ENCODE measurements at regions not wholly inside any gene's neighbourhood (a gene's known extent, or its start where the extent isn't known, plus 50 kb on each side); places are given as distances from the start of the nearest gene placed in this dataset.

- DNase-seq (ENCODE audit: low spot score) = no peak
Measured at GRCh38 chr6:148653138-148653776, 93.6 kb upstream of the UST start.

- DNase-seq (ENCODE audit: low spot score) = no peak
Measured at GRCh38 chr6:148657048-148657447, 89.8 kb upstream of the UST start.

GRCh38 chr6:148658681-148659430 is 88.0 kb upstream of the UST start:
- DNase-seq (ENCODE audit: low spot score) = no peak

- DNase-seq (ENCODE audit: low spot score) = no peak
Measured at GRCh38 chr6:148667395-148667794, 79.4 kb upstream of the UST start.

GRCh38 chr6:148671085-148671484 is 75.7 kb upstream of the UST start:
- no peak for DNase-seq (ENCODE audit: low spot score)

GRCh38 chr6:148671952-148672351 is 74.9 kb upstream of the UST start:
- no peak for DNase-seq (ENCODE audit: low spot score)

GRCh38 chr6:148674306-148674705 is 72.5 kb upstream of the UST start:
- no peak for DNase-seq (ENCODE audit: low spot score)

GRCh38 chr6:148677594-148678476 is 69.0 kb upstream of the UST start:
- no peak for DNase-seq (ENCODE audit: low spot score)

GRCh38 chr6:148678682-148679081 is 68.1 kb upstream of the UST start:
- DNase-seq (ENCODE audit: low spot score) = no peak

- DNase-seq (ENCODE audit: low spot score) = no peak
Measured at GRCh38 chr6:148681666-148682065, 65.2 kb upstream of the UST start.

- no peak for DNase-seq (ENCODE audit: low spot score)
Measured at GRCh38 chr6:148682252-148682651, 64.6 kb upstream of the UST start.

- DNase-seq (ENCODE audit: low spot score) = no peak
Measured at GRCh38 chr6:148682990-148683389, 63.8 kb upstream of the UST start.

GRCh38 chr6:148689168-148689567 is 57.7 kb upstream of the UST start:
- DNase-seq (ENCODE audit: low spot score) = no peak

- DNase-seq (ENCODE audit: low spot score) = no peak
Measured at GRCh38 chr6:148693882-148694484, 52.8 kb upstream of the UST start.
